Astrocyte of the cerebellum (primary cell): ENCODE measurements at regions not wholly inside any gene's neighbourhood (a gene's known extent, or its start where the extent isn't known, plus 50 kb on each side); places are given as distances from the start of the nearest gene placed in this dataset.

Experiments used
- DNase-seq: peaks from one replicate; pipeline ENCODE4 v3.0.0-alpha.2; 2011; ENCODE audit warnings: low read depth
- H3K4me3 ChIP-seq: 2 replicates; pipeline ENCODE4 v1.5.1; 2011; ENCODE audit warnings: mild to moderate bottlenecking, low read depth, low read length, moderate library complexity
- CTCF ChIP-seq: IDR thresholded peaks from 2 replicates; pipeline ENCODE4 v1.5.1; 2012; ENCODE audit warnings: low read length, low read depth, moderate library complexity, mild to moderate bottlenecking; ENCODE audit errors: missing control alignments
- in situ Hi-C: cut with HindIII; loops from 2 replicates; pipeline ENCODE4 v1.10.0; 2017; ENCODE audit warnings: low sequenced_read_pairs

DNA sequence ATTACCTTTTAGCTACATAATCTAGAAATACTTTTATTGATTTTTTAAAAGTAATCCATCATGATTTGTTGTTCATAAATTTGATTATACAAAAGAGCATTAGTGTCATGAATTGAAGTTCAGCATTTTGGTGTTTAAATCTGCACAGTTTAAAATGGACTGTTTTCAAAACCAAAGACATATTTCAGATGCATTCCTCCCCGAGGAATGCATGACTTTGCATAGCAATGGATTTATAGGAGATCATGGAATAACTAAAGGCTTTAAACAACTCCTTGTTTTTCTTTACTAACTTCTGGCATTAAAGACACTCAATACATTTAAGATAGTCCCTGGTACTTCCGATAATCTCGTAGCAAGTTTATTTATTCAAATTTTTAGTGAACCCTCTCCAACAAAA is 863.1 kb upstream of the TMPRSS15 start:
- H3K4me3 ChIP-seq = no peak overlapping the region
- no peak for DNase-seq
- TF ChIP-seq CTCF = no peak
- in situ Hi-C loops = no loop called here

DNA sequence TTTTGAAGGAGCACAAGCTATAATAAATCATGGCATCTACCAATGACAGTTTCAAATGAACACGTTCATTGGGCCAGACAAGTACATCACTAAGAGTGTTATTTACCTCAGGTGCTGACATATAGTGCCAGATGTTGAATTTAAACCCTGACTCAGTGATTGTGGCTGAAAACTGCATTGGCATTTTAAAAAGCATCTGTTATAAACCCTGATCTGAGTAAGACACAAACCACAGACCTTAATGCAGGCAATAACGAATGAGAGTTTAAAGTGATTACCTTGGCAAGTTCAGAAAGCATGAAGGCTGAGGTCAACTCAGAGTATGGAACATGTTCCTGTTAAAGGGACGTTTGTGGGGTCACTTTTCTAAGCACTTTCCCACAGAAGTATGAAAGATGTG is 865.1 kb upstream of the TMPRSS15 start:
- no peak overlapping the region for H3K4me3 ChIP-seq
- DNase-seq = no peak
- in situ Hi-C loops = no loop called here
- TF ChIP-seq CTCF = no peak

DNA sequence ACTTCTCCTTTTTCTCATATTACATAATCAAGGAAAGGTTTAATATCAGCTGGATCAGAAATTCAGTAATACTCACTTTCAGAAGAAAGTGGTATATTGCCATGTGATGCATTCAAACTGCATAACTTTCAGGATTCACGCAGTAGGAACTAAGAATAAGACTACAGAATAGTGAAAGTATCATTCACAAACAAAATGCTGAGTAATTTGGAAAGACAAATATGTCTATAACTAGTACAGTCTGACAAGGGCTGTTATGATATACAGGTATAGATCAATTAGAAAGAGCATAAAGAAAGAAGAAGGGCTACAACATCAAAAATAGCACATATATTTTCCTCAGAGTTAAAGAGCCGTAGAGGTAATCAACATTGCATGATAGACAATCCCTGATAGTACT is 871.5 kb upstream of the TMPRSS15 start:
- in situ Hi-C loops = no loop called here
- TF ChIP-seq CTCF = no peak
- H3K4me3 ChIP-seq = no peak overlapping the region
- no peak for DNase-seq

DNA sequence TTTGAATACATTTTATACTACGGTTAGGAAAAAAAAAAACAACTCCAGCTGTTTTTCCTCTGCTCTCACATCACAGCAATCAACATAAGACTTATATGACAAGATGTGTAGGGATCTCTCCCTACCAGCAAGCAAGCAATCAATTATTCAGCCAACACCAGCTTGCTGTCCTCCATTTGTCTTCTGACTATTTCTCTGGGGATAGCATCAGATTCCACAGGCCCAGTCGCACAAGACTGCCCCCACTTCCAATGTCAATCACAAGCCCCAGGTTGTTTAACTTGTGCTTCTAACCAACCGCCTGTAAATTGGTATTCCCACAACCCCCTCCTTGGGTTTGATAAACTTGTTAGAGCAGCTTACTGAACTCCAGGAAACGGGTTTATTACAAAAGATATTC is 873.1 kb upstream of the TMPRSS15 start:
- in situ Hi-C loops = no loop called here
- DNase-seq = no peak
- TF ChIP-seq CTCF = no peak
- no peak overlapping the region for H3K4me3 ChIP-seq

DNA sequence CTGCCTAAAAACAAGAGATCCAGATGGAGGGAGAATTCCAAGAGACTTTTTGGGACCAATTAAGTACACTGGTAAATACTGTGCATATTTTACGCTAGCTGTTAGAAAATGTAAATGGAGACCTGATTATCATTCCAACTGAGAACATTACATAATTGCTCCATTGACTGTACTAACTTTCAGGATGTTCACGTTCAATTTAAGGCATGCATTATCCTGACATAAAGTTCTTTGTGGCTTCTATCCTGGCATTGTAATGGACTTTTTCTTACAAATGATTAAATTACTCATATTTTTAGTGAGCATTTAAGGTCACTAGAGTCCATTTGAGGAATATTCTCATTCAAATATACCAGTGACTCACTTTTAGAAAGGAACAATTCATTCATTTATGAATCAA is 883.3 kb upstream of the TMPRSS15 start:
- no peak overlapping the region for H3K4me3 ChIP-seq
- in situ Hi-C loops = no loop called here
- DNase-seq = no peak
- no peak for TF ChIP-seq CTCF

DNA sequence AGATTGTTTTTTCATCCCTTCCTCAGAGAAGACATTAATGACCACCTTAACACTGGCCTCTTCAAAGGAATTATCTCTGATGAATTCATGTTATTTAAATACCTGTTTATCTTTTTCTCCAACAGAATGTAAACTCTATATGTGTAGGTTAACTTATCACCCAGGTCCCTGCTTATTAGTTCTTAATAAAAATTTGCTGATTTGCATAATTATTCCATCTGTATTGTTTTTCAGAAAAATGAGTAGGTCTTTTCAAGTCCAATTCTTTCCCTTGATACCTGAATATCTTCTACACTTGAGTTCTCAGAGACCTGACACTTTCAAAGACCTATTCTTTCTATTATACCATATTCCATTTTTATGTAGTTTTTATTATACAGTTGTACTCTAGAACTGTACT is 886.7 kb upstream of the TMPRSS15 start:
- TF ChIP-seq CTCF = no peak
- in situ Hi-C loops = no loop called here
- no peak for DNase-seq
- H3K4me3 ChIP-seq = no peak overlapping the region

- H3K4me3 ChIP-seq = no peak overlapping the region
- in situ Hi-C loops = no loop called here
- DNase-seq = no peak
- TF ChIP-seq CTCF = no peak
Measured at GRCh38 chr21:19320291-19320690, 916.7 kb upstream of the TMPRSS15 start.
